HG02642 (cell line): ENCODE measurements at regions not wholly inside any gene's neighbourhood (a gene's known extent, or its start where the extent isn't known, plus 50 kb on each side); places are given as distances from the start of the nearest gene placed in this dataset.

Experiments used
- ATAC-seq: cut with Tn5 transposase; IDR thresholded peaks from one replicate; pipeline ENCODE4 v1.9.1; 2021; ENCODE audit warnings: mild to moderate bottlenecking; ENCODE audit not compliant: unreplicated experiment, poor library complexity

- ATAC-seq = no peak
These were observed 89.4 kb downstream of the FOXB1 start for GRCh38 chr15:60093273-60094067.

- ATAC-seq = no peak
These were observed 91.6 kb downstream of the FOXB1 start for GRCh38 chr15:60095711-60096110.

- ATAC-seq = no peak
These were observed 92.0 kb downstream of the FOXB1 start for GRCh38 chr15:60096157-60096556.

GRCh38 chr15:60101416-60101815 is 97.3 kb downstream of the FOXB1 start:
- ATAC-seq = no peak

- no peak for ATAC-seq
These were observed 98.6 kb downstream of the FOXB1 start for GRCh38 chr15:60102748-60103147.

GRCh38 chr15:60110909-60111308 is 106.8 kb downstream of the FOXB1 start:
- no peak for ATAC-seq

- no peak for ATAC-seq
These were observed 111.7 kb downstream of the FOXB1 start for GRCh38 chr15:60115579-60116380.

- no peak for ATAC-seq
These were observed 112.5 kb downstream of the FOXB1 start for GRCh38 chr15:60116456-60117089.

- ATAC-seq = no peak
These were observed 114.0 kb downstream of the FOXB1 start for GRCh38 chr15:60118146-60118545.

- no peak for ATAC-seq
These were observed 114.5 kb downstream of the FOXB1 start for GRCh38 chr15:60118626-60119025.

- ATAC-seq = no peak
These were observed 115.0 kb downstream of the FOXB1 start for GRCh38 chr15:60119101-60119500.

GRCh38 chr15:60120100-60120499 is 116.0 kb downstream of the FOXB1 start:
- ATAC-seq = no peak

GRCh38 chr15:60121845-60122244 is 117.7 kb downstream of the FOXB1 start:
- ATAC-seq = no peak

- ATAC-seq = no peak
These were observed 118.6 kb downstream of the FOXB1 start for GRCh38 chr15:60122691-60123090.

- no peak for ATAC-seq
These were observed 120.5 kb downstream of the FOXB1 start for GRCh38 chr15:60124460-60125070.

GRCh38 chr15:60125334-60125733 is 121.2 kb downstream of the FOXB1 start:
- no peak for ATAC-seq

GRCh38 chr15:60126200-60126599 is 122.1 kb downstream of the FOXB1 start:
- no peak for ATAC-seq

GRCh38 chr15:60126661-60127060 is 122.5 kb downstream of the FOXB1 start:
- ATAC-seq = no peak

GRCh38 chr15:60128000-60128376 is 123.9 kb downstream of the FOXB1 start:
- no peak for ATAC-seq

- ATAC-seq = no peak
These were observed 124.6 kb downstream of the FOXB1 start for GRCh38 chr15:60128710-60129109.

- no peak for ATAC-seq
These were observed 126.3 kb downstream of the FOXB1 start for GRCh38 chr15:60130398-60130797.
